ENCODE measurements at regions not wholly inside any gene's neighbourhood (a gene's known extent, or its start where the extent isn't known, plus 50 kb on each side); places are given as distances from the start of the nearest gene placed in this dataset.

- CTCF ChIA-PET: no interaction called here
- DNase-seq (ENCODE audit: low read depth, low spot score): no peak
- TF ChIP-seq CTCF (IDR thresholded peaks at IDR 0.05; ENCODE audit: insufficient read depth, low read length, missing control alignments): no peak
- H3K4me3 ChIP-seq (ENCODE audit: low read depth, low read length): no peak overlapping the region
- POLR2A ChIA-PET: no interaction called here
These were observed 615.4 kb downstream of the MID1IP1 start for GRCh38 chrX:39416547-39417260.

GRCh38 chrX:39418254-39418704 lies 617.0 kb downstream of the MID1IP1 start:
- CTCF ChIA-PET: no interaction called here
- TF ChIP-seq CTCF (IDR thresholded peaks at IDR 0.05; ENCODE audit: insufficient read depth, low read length, missing control alignments): no peak
- H3K4me3 ChIP-seq (ENCODE audit: low read depth, low read length): no peak overlapping the region
- no peak for DNase-seq (ENCODE audit: low read depth, low spot score)
- POLR2A ChIA-PET: no interaction called here

- ChIA-PET POLR2A (no interaction called here), CTCF (no interaction called here)
- no peak for TF ChIP-seq CTCF (IDR thresholded peaks at IDR 0.05; ENCODE audit: insufficient read depth, low read length, missing control alignments)
- DNase-seq (ENCODE audit: low read depth, low spot score): no peak
- no peak overlapping the region for H3K4me3 ChIP-seq (ENCODE audit: low read depth, low read length)
These were observed 617.7 kb downstream of the MID1IP1 start for GRCh38 chrX:39418731-39419638.

- no peak for TF ChIP-seq CTCF (IDR thresholded peaks at IDR 0.05; ENCODE audit: insufficient read depth, low read length, missing control alignments)
- POLR2A ChIA-PET: no interaction called here
- DNase-seq (ENCODE audit: low read depth, low spot score): no peak
- no peak overlapping the region for H3K4me3 ChIP-seq (ENCODE audit: low read depth, low read length)
- CTCF ChIA-PET: no interaction called here
These were observed 619.7 kb downstream of the MID1IP1 start for GRCh38 chrX:39421006-39421405.

GRCh38 chrX:39425124-39425806 lies 624.0 kb downstream of the MID1IP1 start:
- CTCF ChIA-PET: no interaction called here
- POLR2A ChIA-PET: no interaction called here
- no peak overlapping the region for H3K4me3 ChIP-seq (ENCODE audit: low read depth, low read length)
- no peak for TF ChIP-seq CTCF (IDR thresholded peaks at IDR 0.05; ENCODE audit: insufficient read depth, low read length, missing control alignments)
- no peak for DNase-seq (ENCODE audit: low read depth, low spot score)

GRCh38 chrX:39426101-39426500 lies 624.8 kb downstream of the MID1IP1 start:
- CTCF ChIA-PET: no interaction called here
- no peak overlapping the region for H3K4me3 ChIP-seq (ENCODE audit: low read depth, low read length)
- no peak for DNase-seq (ENCODE audit: low read depth, low spot score)
- POLR2A ChIA-PET: no interaction called here
- TF ChIP-seq CTCF (IDR thresholded peaks at IDR 0.05; ENCODE audit: insufficient read depth, low read length, missing control alignments): no peak
